PC-9 (cell line): ENCODE measurements at regions not wholly inside any gene's neighbourhood (a gene's known extent, or its start where the extent isn't known, plus 50 kb on each side); places are given as distances from the start of the nearest gene placed in this dataset.

Experiments
- BruUV-seq: library from RNA; stranded (reverse); fragments of 400-500 nt; replicated peaks from 2 replicates; lab custom pipeline; 2021; lab: Mats Ljungman, UMichigan
- CTCF ChIA-PET: fragments of 300-600 bp; sonication (Branson Sonifier 250); formaldehyde crosslinking; loops from one replicate; lab custom pipeline; 2022; ENCODE audit warnings: antibody characterized with exemption; lab: Charles Lee
- POLR2A ChIA-PET: fragments of 300-600 bp; sonication (Branson Sonifier 250); formaldehyde crosslinking; loops from one replicate; lab custom pipeline; 2022; ENCODE audit warnings: antibody characterized with exemption; ENCODE audit not compliant: unreplicated experiment; lab: Charles Lee
- DNase-seq, 2 experiments: peaks; one replicate each; pipeline versions ENCODE4 v3.0.0 to v3.0.0-alpha.2; 2015 to 2022; ENCODE audit warnings: mixed read lengths in 1 of 2
- H2AFZ ChIP-seq: fragments of 200-600 bp; sonication (generic); 2 replicates; pipeline ENCODE4 v1.8.1; 2017; ENCODE audit warnings: antibody characterized with exemption
- H3F3A ChIP-seq: fragments of 200-600 bp; sonication (generic); 2 replicates; pipeline ENCODE4 v1.8.1; 2017; ENCODE audit warnings: antibody characterized with exemption, mild to moderate bottlenecking, low read depth; ENCODE audit not compliant: insufficient read depth
- H3K27ac ChIP-seq: fragments of 200-600 bp; sonication (generic); 2 replicates; pipeline ENCODE4 v1.6.1; 2016; ENCODE audit warnings: mixed run types
- H3K27me3 ChIP-seq: fragments of 200-600 bp; sonication (generic); 2 replicates; pipeline ENCODE4 v1.6.1; 2016; ENCODE audit warnings: low read depth, mixed run types; ENCODE audit not compliant: insufficient read depth
- H3K36me3 ChIP-seq: fragments of 200-600 bp; sonication (generic); 2 replicates; pipeline ENCODE4 v1.6.1; 2016; ENCODE audit warnings: low read depth, mixed run types
- H3K4me1 ChIP-seq: fragments of 200-600 bp; sonication (generic); replicated peaks from 2 replicates; pipeline ENCODE4 v1.6.1; 2016; ENCODE audit warnings: mixed run types; ENCODE audit not compliant: insufficient read depth
- H3K4me2 ChIP-seq: fragments of 200-600 bp; sonication (generic); 2 replicates; pipeline ENCODE4 v1.6.1; 2017; ENCODE audit warnings: mixed run types
- H3K4me3 ChIP-seq: fragments of 200-600 bp; sonication (generic); 2 replicates; pipeline ENCODE4 v1.6.1; 2016; ENCODE audit warnings: mixed run types
- H3K79me2 ChIP-seq: fragments of 200-600 bp; sonication (generic); 2 replicates; pipeline ENCODE4 v1.6.1; 2017; ENCODE audit warnings: low read depth, mixed run types
- H3K9me2 ChIP-seq: fragments of 200-600 bp; sonication (generic); 2 replicates; pipeline ENCODE4 v1.8.1; 2017; ENCODE audit warnings: mild to moderate bottlenecking; ENCODE audit not compliant: insufficient read depth
- H3K9me3 ChIP-seq: fragments of 200-600 bp; sonication (generic); 2 replicates; pipeline ENCODE4 v1.8.1; 2016; ENCODE audit warnings: low read depth; ENCODE audit not compliant: insufficient read depth
- H4K20me1 ChIP-seq: fragments of 200-600 bp; sonication (generic); 2 replicates; pipeline ENCODE4 v1.8.1; 2017; ENCODE audit not compliant: insufficient read depth
- EZH2 ChIP-seq: fragments of 200-600 bp; sonication (generic); IDR thresholded peaks from 2 replicates; pipeline ENCODE4 v1.8.0; 2017; ENCODE audit warnings: antibody characterized with exemption, low read depth
- intact Hi-C: fragments of 100-400 bp; cut with micrococcal nuclease; formaldehyde crosslinking; loops from one replicate; pipeline ENCODE4 v1.10.0; 2022; ENCODE audit not compliant: unreplicated experiment
- TF ChIP-seq, protein P1 (sequence below): fragments of 200-600 bp; sonication (generic); conservative IDR thresholded peaks from 2 replicates; pipeline ENCODE4 v1.6.1; 2017; ENCODE audit warnings: mixed run types, antibody characterized with exemption, mild to moderate bottlenecking, moderate library complexity

DNA sequence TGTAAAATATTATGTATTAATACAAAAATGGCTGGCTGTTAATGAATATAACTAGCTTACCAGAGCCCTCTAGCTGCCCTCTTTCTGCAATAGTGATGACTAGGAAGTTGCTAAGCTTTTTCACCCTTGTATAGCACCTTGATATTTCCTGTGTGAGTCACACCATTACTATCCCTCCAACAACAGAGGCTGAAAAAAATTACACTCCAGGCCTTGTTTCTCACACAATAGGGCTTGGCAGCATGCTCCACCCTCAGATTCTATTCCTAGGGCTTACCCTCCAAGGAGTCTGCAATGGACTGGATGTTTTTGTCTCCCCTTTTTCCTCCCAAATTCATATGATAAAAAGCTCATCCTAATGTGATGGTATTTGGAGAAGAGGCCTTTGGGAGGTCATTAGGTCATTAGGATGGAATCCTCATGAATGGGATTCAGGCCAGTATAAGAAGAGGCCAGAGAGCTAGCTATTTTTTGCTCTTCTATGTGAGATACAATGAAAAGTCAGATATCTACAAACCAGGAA, 184.6 kb upstream of the MAP1B start:
- CTCF ChIA-PET, result interaction anchor here (0.6 to 1.2 kb wide), 4 partner anchors 9 to 376 kb away, joined by 3 to 5 read pairs (median 4); no protein-coding TSS in a partner anchor
- H3K9me3 ChIP-seq, result peaks cover 12% of the 10 kb centered on the region
- no peaks in the 10 kb centered on the region for H3K9me2 ChIP-seq
- H2AFZ ChIP-seq, result peak overlapping the region; percentile 45; the same call in 1 of the 2 replicates
- BruUV-seq, result no TSS peak
- TF ChIP-seq, protein P1, sequence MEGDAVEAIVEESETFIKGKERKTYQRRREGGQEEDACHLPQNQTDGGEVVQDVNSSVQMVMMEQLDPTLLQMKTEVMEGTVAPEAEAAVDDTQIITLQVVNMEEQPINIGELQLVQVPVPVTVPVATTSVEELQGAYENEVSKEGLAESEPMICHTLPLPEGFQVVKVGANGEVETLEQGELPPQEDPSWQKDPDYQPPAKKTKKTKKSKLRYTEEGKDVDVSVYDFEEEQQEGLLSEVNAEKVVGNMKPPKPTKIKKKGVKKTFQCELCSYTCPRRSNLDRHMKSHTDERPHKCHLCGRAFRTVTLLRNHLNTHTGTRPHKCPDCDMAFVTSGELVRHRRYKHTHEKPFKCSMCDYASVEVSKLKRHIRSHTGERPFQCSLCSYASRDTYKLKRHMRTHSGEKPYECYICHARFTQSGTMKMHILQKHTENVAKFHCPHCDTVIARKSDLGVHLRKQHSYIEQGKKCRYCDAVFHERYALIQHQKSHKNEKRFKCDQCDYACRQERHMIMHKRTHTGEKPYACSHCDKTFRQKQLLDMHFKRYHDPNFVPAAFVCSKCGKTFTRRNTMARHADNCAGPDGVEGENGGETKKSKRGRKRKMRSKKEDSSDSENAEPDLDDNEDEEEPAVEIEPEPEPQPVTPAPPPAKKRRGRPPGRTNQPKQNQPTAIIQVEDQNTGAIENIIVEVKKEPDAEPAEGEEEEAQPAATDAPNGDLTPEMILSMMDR, result no peak
- TF ChIP-seq EZH2, result no peak
- H3K4me2 ChIP-seq, result peak overlapping the region; percentile 60
- no peaks in the 10 kb centered on the region for H3K27me3 ChIP-seq
- no peak overlapping the region for H3K4me3 ChIP-seq
- POLR2A ChIA-PET, result interaction anchor here (0.6 to 1.8 kb wide), 10 partner anchors 10 to 1033 kb away, joined by 3 to 20 read pairs (median 4); no protein-coding TSS in a partner anchor
- peak; percentile 66 to 92 for DNase-seq
- H3K27ac ChIP-seq, result peak overlapping the region; percentile 94
- no peaks in the 10 kb centered on the region; the same call in 1 of the 2 replicates for H3K36me3 ChIP-seq
- no peaks in the 10 kb centered on the region for H3K79me2 ChIP-seq
- H4K20me1 ChIP-seq, result no peaks in the 10 kb centered on the region
- peaks cover 36% of the 10 kb centered on the region for H3K4me1 ChIP-seq
- intact Hi-C loops, result loop anchor here (1.0 kb wide), 1 partner anchor 139 kb away; no protein-coding TSS in a partner anchor
- H3F3A ChIP-seq, result peaks cover 12% of the 10 kb centered on the region

DNA sequence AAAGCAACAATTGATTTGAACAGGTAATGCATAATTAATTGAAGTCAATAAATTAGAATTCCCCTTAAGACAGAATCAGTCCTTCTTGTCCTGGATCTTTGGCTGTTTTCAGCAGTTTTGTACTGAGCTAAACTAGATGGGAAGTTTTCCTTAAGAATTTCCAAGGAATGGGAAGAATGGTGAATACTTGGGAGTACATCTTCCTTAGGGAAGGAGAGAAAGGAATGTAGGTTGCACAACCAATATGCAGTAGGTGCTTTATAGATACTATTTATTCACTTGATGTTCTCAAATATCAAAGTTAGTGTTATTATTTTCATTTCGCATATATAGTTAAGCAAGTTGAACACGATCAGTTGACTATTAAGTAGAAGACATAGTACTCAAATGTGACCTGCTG, 183.5 kb upstream of the MAP1B start:
- H3K4me3 ChIP-seq, result no peak overlapping the region
- intact Hi-C loops, result no loop called here

DNA sequence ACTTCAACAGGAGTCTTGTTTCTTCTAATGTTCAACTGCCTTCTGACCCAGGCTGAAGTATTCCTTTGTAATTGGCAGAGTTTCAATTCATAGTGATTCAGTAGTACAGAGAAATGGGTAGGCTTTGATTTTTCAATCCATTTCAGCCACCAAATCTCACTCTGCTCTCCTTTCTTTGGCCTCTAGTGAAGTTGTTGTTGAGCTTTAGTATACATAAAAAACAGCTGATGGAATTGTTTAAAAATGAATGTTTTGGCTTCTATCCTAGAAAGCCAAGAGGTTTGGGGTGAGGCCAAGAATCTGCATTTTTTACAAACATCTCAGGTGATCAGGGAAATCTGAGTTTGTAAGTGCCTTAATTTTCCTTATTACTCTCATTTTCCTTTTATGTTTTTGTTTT, 182.9 kb upstream of the MAP1B start:
- Histone ChIP-seq H3K79me2 (no peaks in the 10 kb centered on the region), H4K20me1 (no peaks in the 10 kb centered on the region), H3K4me3 (no peak overlapping the region), H3K9me2 (no peaks in the 10 kb centered on the region), H3F3A (peaks cover 12% of the 10 kb centered on the region), H3K36me3 (no peaks in the 10 kb centered on the region; the same call in 1 of the 2 replicates), H3K27ac (peak overlapping the region; percentile 94), H3K4me2 (no peak overlapping the region), H3K27me3 (no peaks in the 10 kb centered on the region), H3K4me1 (peaks cover 36% of the 10 kb centered on the region), H2AFZ (no peak overlapping the region), H3K9me3 (peaks cover 12% of the 10 kb centered on the region)
- intact Hi-C loops, result no loop called here
- DNase-seq, result no peak
- no TSS peak for BruUV-seq
- CTCF ChIA-PET, result no interaction called here
- POLR2A ChIA-PET, result no interaction called here
- TF ChIP-seq, protein P1, result no peak
- no peak for TF ChIP-seq EZH2

More for the DNA sequence above, 183.5 kb upstream of the MAP1B start:
- Histone ChIP-seq H3K27me3 (no peaks in the 10 kb centered on the region), H3K27ac (peak overlapping the region; percentile 94), H4K20me1 (no peaks in the 10 kb centered on the region), H3K79me2 (no peaks in the 10 kb centered on the region), H3K36me3 (no peaks in the 10 kb centered on the region; the same call in 1 of the 2 replicates), H3K4me2 (peak overlapping the region; percentile 60; the same call in 1 of the 2 replicates), H3K4me1 (peaks cover 36% of the 10 kb centered on the region), H3K9me3 (peaks cover 12% of the 10 kb centered on the region), H3F3A (peaks cover 12% of the 10 kb centered on the region), H2AFZ (no peak overlapping the region; the same call in 1 of the 2 replicates), H3K9me2 (no peaks in the 10 kb centered on the region)
- POLR2A ChIA-PET, result interaction anchor here (0.6 to 1.8 kb wide), 3 partner anchors 19 to 155 kb away, joined by 4 to 20 read pairs (median 5); no protein-coding TSS in a partner anchor
- CTCF ChIA-PET, result no interaction called here
- TF ChIP-seq EZH2, result no peak
- BruUV-seq, result no TSS peak
- DNase-seq, result no peak
